ENCODE measurements at regions not wholly inside any gene's neighbourhood (a gene's known extent, or its start where the extent isn't known, plus 50 kb on each side); places are given as distances from the start of the nearest gene placed in this dataset.

- TF ChIP-seq, protein P1, sequence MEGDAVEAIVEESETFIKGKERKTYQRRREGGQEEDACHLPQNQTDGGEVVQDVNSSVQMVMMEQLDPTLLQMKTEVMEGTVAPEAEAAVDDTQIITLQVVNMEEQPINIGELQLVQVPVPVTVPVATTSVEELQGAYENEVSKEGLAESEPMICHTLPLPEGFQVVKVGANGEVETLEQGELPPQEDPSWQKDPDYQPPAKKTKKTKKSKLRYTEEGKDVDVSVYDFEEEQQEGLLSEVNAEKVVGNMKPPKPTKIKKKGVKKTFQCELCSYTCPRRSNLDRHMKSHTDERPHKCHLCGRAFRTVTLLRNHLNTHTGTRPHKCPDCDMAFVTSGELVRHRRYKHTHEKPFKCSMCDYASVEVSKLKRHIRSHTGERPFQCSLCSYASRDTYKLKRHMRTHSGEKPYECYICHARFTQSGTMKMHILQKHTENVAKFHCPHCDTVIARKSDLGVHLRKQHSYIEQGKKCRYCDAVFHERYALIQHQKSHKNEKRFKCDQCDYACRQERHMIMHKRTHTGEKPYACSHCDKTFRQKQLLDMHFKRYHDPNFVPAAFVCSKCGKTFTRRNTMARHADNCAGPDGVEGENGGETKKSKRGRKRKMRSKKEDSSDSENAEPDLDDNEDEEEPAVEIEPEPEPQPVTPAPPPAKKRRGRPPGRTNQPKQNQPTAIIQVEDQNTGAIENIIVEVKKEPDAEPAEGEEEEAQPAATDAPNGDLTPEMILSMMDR (IDR thresholded peaks at IDR 0.05): no peak
- TF ChIP-seq POLR2A (IDR thresholded peaks at IDR 0.05; ENCODE audit: low read depth) (no peak), POLR2AphosphoS5 (IDR thresholded peaks at IDR 0.05) (no peak)
These were observed 203.7 kb upstream of the CFAP20DC start for GRCh38 chr3:59253523-59253922.
